Prostate gland (tissue), 2 donors: ENCODE measurements at regions not wholly inside any gene's neighbourhood (a gene's known extent, or its start where the extent isn't known, plus 50 kb on each side); places are given as distances from the start of the nearest gene placed in this dataset.

ENCODE experiments used
- POLR2A ChIP-seq: fragments of 450-650 bp; IDR thresholded peaks from one replicate; pipeline ENCODE4 v1.6.1; 2016; ENCODE audit warnings: antibody characterized with exemption, mild to moderate bottlenecking
- POLR2AphosphoS5 ChIP-seq: sonication (generic); formaldehyde crosslinking; IDR thresholded peaks from one replicate; pipeline ENCODE4 v1.6.1; 2017; ENCODE audit warnings: antibody characterized with exemption
- TF ChIP-seq, protein P1 (sequence below), 4 experiments: fragments of 200-600 bp in 2 of 4; fragments of 450-650 bp in 2 of 4; sonication (generic) in 2 of 4; IDR thresholded peaks; 1 replicate in 3 of 4; 2 replicates in 1 of 4; pipeline ENCODE4 v1.5.1; 2016 to 2019; ENCODE audit warnings: antibody characterized with exemption in 4 of 4, mild to moderate bottlenecking in 2 of 4, moderate library complexity in 2 of 4

GRCh38 chr10:78934994-78935602 is 133.7 kb upstream of the ZMIZ1 start:
- TF ChIP-seq, protein P1, sequence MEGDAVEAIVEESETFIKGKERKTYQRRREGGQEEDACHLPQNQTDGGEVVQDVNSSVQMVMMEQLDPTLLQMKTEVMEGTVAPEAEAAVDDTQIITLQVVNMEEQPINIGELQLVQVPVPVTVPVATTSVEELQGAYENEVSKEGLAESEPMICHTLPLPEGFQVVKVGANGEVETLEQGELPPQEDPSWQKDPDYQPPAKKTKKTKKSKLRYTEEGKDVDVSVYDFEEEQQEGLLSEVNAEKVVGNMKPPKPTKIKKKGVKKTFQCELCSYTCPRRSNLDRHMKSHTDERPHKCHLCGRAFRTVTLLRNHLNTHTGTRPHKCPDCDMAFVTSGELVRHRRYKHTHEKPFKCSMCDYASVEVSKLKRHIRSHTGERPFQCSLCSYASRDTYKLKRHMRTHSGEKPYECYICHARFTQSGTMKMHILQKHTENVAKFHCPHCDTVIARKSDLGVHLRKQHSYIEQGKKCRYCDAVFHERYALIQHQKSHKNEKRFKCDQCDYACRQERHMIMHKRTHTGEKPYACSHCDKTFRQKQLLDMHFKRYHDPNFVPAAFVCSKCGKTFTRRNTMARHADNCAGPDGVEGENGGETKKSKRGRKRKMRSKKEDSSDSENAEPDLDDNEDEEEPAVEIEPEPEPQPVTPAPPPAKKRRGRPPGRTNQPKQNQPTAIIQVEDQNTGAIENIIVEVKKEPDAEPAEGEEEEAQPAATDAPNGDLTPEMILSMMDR (IDR thresholded peaks at IDR 0.05), result no peak
- TF ChIP-seq POLR2A, result no peak
- no peak for TF ChIP-seq POLR2AphosphoS5
